ENCODE measurements at regions not wholly inside any gene's neighbourhood (a gene's known extent, or its start where the extent isn't known, plus 50 kb on each side); places are given as distances from the start of the nearest gene placed in this dataset.

GRCh38 chr2:184444623-184445223 lies 153.6 kb upstream of the ZNF804A start:
- TF ChIP-seq, protein P1, sequence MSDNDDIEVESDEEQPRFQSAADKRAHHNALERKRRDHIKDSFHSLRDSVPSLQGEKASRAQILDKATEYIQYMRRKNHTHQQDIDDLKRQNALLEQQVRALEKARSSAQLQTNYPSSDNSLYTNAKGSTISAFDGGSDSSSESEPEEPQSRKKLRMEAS (IDR thresholded peaks at IDR 0.05) = no peak
- no peak for TF ChIP-seq TAF1 (IDR thresholded peaks at IDR 0.05; ENCODE audit: low read depth)
- TF ChIP-seq RAD21 (IDR thresholded peaks at IDR 0.05; ENCODE audit: low read depth) = no peak
- TF ChIP-seq TEAD4 (IDR thresholded peaks at IDR 0.05) = no peak
- no peak for TF ChIP-seq EP300 (IDR thresholded peaks at IDR 0.05; ENCODE audit: borderline replicate concordance)
- TF ChIP-seq YY1 (IDR thresholded peaks at IDR 0.05; ENCODE audit: low read depth) = no peak
- TF ChIP-seq, protein P2, sequence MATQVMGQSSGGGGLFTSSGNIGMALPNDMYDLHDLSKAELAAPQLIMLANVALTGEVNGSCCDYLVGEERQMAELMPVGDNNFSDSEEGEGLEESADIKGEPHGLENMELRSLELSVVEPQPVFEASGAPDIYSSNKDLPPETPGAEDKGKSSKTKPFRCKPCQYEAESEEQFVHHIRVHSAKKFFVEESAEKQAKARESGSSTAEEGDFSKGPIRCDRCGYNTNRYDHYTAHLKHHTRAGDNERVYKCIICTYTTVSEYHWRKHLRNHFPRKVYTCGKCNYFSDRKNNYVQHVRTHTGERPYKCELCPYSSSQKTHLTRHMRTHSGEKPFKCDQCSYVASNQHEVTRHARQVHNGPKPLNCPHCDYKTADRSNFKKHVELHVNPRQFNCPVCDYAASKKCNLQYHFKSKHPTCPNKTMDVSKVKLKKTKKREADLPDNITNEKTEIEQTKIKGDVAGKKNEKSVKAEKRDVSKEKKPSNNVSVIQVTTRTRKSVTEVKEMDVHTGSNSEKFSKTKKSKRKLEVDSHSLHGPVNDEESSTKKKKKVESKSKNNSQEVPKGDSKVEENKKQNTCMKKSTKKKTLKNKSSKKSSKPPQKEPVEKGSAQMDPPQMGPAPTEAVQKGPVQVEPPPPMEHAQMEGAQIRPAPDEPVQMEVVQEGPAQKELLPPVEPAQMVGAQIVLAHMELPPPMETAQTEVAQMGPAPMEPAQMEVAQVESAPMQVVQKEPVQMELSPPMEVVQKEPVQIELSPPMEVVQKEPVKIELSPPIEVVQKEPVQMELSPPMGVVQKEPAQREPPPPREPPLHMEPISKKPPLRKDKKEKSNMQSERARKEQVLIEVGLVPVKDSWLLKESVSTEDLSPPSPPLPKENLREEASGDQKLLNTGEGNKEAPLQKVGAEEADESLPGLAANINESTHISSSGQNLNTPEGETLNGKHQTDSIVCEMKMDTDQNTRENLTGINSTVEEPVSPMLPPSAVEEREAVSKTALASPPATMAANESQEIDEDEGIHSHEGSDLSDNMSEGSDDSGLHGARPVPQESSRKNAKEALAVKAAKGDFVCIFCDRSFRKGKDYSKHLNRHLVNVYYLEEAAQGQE (IDR thresholded peaks at IDR 0.05; ENCODE audit: low read depth) = no peak
- TF ChIP-seq, protein P3, sequence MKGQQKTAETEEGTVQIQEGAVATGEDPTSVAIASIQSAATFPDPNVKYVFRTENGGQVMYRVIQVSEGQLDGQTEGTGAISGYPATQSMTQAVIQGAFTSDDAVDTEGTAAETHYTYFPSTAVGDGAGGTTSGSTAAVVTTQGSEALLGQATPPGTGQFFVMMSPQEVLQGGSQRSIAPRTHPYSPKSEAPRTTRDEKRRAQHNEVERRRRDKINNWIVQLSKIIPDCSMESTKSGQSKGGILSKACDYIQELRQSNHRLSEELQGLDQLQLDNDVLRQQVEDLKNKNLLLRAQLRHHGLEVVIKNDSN (IDR thresholded peaks at IDR 0.05) = no peak
- TF ChIP-seq NFIC (IDR thresholded peaks at IDR 0.05) = no peak
- no peak for TF ChIP-seq EGR1 (IDR thresholded peaks at IDR 0.05)
- no peak for TF ChIP-seq TCF12 (IDR thresholded peaks at IDR 0.05; ENCODE audit: low read depth)
- no peak for TF ChIP-seq CEBPB (IDR thresholded peaks at IDR 0.05)
- no peak for TF ChIP-seq ZBTB7A (IDR thresholded peaks at IDR 0.05; ENCODE audit: low read depth)
- TF ChIP-seq CREB1 (IDR thresholded peaks at IDR 0.05; ENCODE audit: low read depth) = no peak
- TF ChIP-seq FOXM1 (IDR thresholded peaks at IDR 0.05; ENCODE audit: borderline replicate concordance, low read depth) = no peak

GRCh38 chr2:184449760-184450159 lies 148.6 kb upstream of the ZNF804A start:
- TF ChIP-seq EGR1 (IDR thresholded peaks at IDR 0.05) = no peak
- TF ChIP-seq TCF12 (IDR thresholded peaks at IDR 0.05; ENCODE audit: low read depth) = no peak
- no peak for TF ChIP-seq YY1 (IDR thresholded peaks at IDR 0.05; ENCODE audit: low read depth)
- TF ChIP-seq, protein P2 (IDR thresholded peaks at IDR 0.05; ENCODE audit: low read depth) = no peak
- TF ChIP-seq, protein P1 (IDR thresholded peaks at IDR 0.05) = no peak
- TF ChIP-seq RAD21 (IDR thresholded peaks at IDR 0.05; ENCODE audit: low read depth) = no peak
- no peak for TF ChIP-seq CEBPB (IDR thresholded peaks at IDR 0.05)
- no peak for TF ChIP-seq EP300 (IDR thresholded peaks at IDR 0.05; ENCODE audit: borderline replicate concordance)
- no peak for TF ChIP-seq NFIC (IDR thresholded peaks at IDR 0.05)
- no peak for TF ChIP-seq TAF1 (IDR thresholded peaks at IDR 0.05; ENCODE audit: low read depth)
- TF ChIP-seq, protein P3 (IDR thresholded peaks at IDR 0.05) = no peak
- TF ChIP-seq FOXM1 (IDR thresholded peaks at IDR 0.05; ENCODE audit: borderline replicate concordance, low read depth) = no peak
- TF ChIP-seq CREB1 (IDR thresholded peaks at IDR 0.05; ENCODE audit: low read depth) = no peak

- TF ChIP-seq NFIC (IDR thresholded peaks at IDR 0.05) (no peak), EP300 (IDR thresholded peaks at IDR 0.05; ENCODE audit: borderline replicate concordance) (no peak), TCF12 (IDR thresholded peaks at IDR 0.05; ENCODE audit: low read depth) (no peak), TAF1 (IDR thresholded peaks at IDR 0.05; ENCODE audit: low read depth) (no peak), CREB1 (IDR thresholded peaks at IDR 0.05; ENCODE audit: low read depth) (no peak)
- TF ChIP-seq, protein P1 (IDR thresholded peaks at IDR 0.05) = no peak
- TF ChIP-seq, protein P2 (IDR thresholded peaks at IDR 0.05; ENCODE audit: low read depth) = no peak
Observed at GRCh38 chr2:184452907-184453306, 145.4 kb upstream of the ZNF804A start.

GRCh38 chr2:184455624-184456023 lies 142.7 kb upstream of the ZNF804A start:
- TF ChIP-seq, protein P1 (IDR thresholded peaks at IDR 0.05) = no peak
- no peak for TF ChIP-seq ZBTB7A (IDR thresholded peaks at IDR 0.05; ENCODE audit: low read depth)
- no peak for TF ChIP-seq RAD21 (IDR thresholded peaks at IDR 0.05; ENCODE audit: low read depth)
- TF ChIP-seq YY1 (IDR thresholded peaks at IDR 0.05; ENCODE audit: low read depth) = no peak
- TF ChIP-seq EP300 (IDR thresholded peaks at IDR 0.05; ENCODE audit: borderline replicate concordance) = no peak
- no peak for TF ChIP-seq TAF1 (IDR thresholded peaks at IDR 0.05; ENCODE audit: low read depth)
- TF ChIP-seq CREB1 (IDR thresholded peaks at IDR 0.05; ENCODE audit: low read depth) = no peak
- TF ChIP-seq, protein P3 (IDR thresholded peaks at IDR 0.05) = no peak
- TF ChIP-seq FOXM1 (IDR thresholded peaks at IDR 0.05; ENCODE audit: borderline replicate concordance, low read depth) = no peak
- TF ChIP-seq TCF12 (IDR thresholded peaks at IDR 0.05; ENCODE audit: low read depth) = no peak
- no peak for TF ChIP-seq CEBPB (IDR thresholded peaks at IDR 0.05)
- no peak for TF ChIP-seq TEAD4 (IDR thresholded peaks at IDR 0.05)
- TF ChIP-seq, protein P2 (IDR thresholded peaks at IDR 0.05; ENCODE audit: low read depth) = no peak
- TF ChIP-seq EGR1 (IDR thresholded peaks at IDR 0.05) = no peak
- TF ChIP-seq NFIC (IDR thresholded peaks at IDR 0.05) = no peak
